GM19035 (cell line): ENCODE measurements at regions not wholly inside any gene's neighbourhood (a gene's known extent, or its start where the extent isn't known, plus 50 kb on each side); places are given as distances from the start of the nearest gene placed in this dataset.

Experiments used
- ATAC-seq: cut with Tn5 transposase; IDR thresholded peaks from one replicate; pipeline ENCODE4 v1.9.1; 2021; ENCODE audit not compliant: unreplicated experiment

DNA sequence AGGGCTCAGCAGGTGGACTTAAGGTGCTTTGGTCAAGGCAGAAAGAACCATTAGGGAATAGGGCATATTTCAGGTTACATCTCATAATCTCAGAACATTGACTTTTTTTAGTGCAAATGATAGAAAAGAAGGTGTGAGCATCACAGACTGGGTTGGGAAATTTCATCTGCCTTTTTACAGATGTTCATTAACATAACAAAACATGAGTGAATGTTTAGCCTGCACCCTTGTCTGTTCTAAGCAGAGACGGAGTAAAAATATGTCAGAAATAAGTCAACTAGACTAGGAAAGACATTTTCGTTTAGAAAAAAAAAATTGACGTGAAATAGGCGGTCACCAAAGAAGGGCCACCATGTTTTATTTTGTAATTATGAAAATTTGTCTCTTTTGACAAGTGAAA lies 127.5 kb upstream of the CDH13 start:
- no peak for ATAC-seq

DNA sequence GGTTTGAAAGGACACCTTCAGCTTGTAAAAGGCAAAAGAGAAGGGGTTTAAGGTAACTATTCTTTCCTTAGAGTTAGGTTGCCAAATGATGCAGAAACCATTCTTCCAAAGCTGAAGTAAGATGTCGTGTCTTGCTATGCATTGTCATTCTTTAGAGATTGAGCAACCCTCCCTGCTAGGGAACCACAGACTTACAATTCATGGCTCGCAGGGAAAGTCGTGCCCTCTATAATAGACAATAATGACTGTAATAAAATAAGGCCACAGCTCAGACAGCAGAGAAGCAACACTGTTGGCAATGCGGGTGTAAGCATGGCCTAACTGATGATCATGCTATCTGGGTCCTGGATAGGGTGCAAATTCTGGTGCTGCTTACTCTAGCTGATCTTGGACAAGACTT lies 129.6 kb upstream of the CDH13 start:
- no peak for ATAC-seq

DNA sequence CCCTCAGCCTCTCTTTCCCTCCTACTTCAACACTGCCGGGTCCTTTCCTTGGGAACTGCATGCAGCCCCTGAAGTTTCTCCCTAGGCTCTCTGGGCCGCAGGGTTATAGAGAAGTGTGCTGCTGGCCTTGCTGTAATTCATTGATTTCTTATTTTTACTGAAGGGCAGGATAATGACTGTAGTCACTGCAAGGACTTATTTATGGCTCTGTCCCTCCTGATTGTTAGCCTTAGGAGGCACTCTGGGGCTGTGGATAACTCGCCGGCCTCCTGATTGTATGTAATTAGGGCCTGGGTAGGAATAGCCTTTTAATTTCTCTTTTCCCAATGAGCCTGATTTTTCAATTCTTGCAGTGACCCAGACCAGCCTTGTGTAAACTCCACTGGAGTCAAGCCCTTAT lies 138.3 kb upstream of the CDH13 start:
- no peak for ATAC-seq

DNA sequence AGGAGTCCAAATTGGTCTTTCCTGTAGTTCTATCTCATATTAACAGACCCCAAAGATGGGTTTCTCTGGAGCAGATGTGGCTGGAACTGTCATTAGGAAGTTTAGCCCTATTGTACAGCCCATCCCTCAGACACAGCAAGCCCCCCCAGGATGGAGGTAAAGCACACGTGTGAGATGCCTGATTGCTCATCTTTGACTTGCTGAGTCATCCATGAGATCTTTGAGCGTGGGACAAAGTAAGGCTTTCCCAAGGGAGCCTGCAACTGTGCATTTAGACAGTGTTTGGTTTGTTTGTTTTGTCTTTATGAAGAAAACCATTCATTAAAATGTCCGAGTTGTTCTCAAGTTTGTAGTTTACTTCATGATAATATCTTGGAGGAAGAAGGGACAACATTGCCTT lies 145.3 kb upstream of the CDH13 start:
- ATAC-seq, result no peak

DNA sequence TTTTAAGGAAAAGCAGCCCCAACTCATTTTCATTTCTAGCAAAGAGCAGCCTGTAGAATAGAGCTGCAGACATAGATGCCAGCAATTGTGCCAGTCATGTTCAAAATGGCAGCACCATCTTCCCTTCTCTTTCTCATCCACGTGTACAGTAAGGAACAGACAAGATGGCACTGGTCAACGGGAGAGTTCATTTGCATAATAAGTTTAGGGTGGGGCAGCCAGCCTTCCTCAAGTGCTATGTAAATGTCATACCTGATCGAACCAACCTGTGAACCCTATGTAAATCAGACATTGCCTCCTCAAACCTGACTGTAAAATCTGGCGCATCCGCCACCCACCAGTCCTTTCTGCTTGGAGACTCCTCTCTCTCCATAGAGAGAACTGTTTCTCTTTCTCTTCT lies 150.0 kb upstream of the CDH13 start:
- ATAC-seq, result no peak

DNA sequence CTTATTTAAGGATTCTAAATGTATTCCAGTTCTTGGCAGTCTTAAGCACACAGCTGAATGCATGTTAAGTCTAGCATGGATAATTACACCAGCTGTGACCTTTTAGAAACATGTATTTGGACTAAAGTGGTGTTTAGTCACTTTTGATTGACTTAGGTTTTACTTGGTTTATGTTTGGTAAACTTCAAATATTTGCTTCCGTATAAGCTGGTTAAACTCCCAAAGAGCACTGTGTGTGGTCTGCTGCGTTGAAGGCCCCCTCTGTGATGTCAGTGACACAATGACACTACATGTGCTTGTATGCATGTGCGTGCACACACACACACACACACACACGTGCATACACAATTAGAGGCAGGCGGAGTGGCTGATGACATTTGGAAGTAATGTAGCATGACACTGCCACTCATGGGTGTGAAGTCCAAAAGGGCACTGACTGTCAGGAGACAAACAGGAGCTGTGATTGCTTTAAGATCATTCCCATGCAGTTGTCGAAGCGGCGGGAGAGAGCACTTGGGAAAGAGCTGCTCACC lies 156.1 kb upstream of the CDH13 start:
- ATAC-seq, result no peak

DNA sequence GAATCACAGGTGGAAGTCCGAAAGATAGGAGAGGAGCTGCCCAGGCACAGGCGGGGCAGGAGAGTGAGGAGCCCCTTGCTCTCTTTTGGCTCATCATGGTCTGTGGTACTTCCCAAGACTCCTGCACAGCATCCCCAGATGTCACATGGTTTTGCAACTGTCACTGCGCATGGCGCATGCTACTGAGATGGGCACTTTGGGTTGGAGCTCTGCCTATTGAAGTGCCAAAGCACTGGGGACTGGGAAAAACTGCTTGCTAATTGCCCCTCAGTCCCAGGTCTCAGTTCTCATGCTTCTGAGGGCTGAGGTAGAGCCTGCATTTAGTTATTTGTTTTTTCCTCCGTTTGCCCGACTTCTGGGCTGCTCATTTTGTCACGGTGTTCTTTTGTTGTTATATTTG lies 156.8 kb upstream of the CDH13 start:
- ATAC-seq, result no peak

DNA sequence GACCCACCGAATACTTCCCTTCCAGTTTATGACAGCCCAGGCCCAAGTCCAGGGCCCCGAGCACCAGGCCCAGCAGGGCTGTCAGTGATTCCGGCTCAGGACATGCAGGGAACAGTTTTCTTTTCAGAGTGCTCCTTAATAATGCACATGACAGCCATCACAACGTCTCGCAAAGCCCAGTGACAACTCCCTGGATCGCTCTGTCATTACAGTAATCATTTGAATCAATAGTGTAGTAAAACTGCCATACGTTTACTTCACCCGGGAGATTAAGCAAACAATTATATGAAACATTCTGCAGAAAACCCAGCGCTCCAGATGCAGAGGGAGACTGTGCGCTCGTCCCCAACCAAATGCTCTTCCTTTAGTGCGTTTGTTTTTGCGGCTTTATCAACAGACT lies 162.6 kb upstream of the CDH13 start:
- ATAC-seq, result no peak

DNA sequence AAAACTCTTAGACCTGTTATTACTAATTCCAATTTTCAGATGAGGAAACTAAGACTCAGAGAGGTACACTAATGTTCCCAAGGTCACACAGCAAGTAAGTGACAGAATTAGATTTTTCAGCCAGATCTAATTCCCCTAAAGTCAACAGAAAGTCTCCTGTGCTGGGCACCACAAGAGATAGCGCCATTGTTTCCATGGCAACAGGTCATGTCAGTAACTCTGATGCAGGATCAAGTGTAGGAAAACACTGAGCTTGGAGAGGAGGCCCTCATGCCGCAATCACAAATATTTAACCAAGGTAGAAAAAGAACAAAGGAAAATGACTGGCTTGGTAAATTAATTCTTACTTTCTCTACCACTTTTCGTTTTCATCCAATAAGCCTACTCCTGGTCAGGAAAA lies 166.0 kb upstream of the CDH13 start:
- ATAC-seq, result no peak

DNA sequence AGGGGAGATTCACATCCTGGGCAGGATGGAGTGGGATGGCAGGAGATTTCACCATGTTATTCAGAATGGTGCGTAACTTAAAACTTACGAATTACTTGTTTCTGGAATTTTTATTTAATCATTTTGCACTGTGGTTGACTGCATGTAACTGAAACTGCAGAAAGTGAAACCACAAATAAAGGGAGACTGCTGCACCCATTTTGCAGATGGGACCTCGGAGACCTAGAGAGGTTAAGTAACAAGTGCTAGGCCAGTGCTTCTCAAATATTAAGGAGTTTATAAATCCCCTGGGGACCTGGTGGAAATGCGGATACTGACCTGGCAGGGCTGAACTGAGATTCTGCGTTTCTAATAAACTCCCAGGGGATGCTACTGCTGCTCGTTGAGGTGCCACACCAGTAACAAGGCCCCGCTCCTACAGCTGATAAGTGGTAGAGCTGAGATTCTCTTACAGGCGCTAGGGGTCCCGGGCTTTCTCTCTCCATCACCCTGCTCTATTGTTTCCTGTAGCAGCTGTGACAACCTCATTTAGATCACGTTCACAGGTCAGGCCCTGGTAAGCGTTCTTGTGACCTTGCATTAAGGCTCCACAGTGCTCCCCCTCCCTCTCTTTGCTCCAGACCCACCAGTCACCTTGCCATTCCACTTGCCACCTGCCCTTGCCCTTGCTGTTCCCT lies 167.1 kb upstream of the CDH13 start:
- no peak for ATAC-seq

DNA sequence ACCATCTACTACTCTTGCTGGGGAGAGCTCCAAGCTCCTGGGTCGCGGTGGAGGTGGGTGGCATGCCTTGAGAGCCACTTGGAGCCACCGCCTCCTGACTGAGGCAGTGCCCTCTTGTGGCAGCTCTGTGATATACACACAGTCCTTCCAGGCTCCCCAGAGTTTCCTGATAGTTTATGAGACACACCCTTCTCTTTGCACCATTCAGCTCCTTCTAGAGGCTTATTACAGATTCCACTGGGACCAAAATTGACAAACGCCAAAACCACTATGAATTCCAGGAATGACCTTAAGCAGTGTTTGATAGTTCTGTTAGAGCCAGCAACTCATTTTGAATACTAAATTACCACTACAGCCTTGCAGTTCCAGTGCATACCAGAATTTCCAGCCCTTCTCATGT lies 170.1 kb upstream of the CDH13 start:
- ATAC-seq, result no peak

DNA sequence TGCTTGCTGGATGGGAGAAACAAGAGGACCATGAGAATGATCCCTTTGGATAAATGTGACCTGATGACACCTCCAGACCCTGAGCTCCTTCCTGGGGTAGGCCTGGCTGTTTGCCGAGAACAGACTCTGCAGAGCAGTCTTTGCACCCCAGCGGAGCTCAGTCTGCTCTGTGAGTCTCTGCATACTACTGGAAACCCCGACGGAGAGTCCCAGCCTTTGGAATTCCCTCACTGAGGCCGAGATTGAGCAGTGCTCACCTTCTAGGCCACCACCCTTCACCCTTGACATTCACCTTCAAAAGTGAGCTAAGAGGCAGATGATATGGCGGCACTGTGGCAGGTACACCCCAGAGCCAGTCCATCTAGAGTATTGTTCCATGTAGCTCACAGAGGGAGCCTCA lies 172.2 kb upstream of the CDH13 start:
- no peak for ATAC-seq

DNA sequence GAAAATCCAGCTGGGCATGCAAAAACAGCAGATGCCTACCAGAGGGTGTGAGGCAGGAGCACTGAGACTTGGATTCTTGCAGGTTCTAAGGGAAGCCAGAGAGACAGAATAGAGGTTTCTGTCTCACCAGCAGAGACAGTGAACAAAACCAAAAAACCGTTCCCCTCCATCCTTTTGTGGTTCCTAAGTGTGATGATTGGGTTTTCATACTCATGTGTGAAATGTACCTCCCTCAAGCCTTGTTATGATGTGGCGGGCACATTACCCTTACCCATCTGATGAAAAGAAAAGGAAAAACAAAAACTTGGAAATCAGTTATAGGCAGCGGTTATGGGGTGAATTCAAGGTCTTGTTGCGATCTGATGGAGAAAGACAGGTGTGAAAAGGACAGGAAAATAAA lies 172.6 kb upstream of the CDH13 start:
- no peak for ATAC-seq

DNA sequence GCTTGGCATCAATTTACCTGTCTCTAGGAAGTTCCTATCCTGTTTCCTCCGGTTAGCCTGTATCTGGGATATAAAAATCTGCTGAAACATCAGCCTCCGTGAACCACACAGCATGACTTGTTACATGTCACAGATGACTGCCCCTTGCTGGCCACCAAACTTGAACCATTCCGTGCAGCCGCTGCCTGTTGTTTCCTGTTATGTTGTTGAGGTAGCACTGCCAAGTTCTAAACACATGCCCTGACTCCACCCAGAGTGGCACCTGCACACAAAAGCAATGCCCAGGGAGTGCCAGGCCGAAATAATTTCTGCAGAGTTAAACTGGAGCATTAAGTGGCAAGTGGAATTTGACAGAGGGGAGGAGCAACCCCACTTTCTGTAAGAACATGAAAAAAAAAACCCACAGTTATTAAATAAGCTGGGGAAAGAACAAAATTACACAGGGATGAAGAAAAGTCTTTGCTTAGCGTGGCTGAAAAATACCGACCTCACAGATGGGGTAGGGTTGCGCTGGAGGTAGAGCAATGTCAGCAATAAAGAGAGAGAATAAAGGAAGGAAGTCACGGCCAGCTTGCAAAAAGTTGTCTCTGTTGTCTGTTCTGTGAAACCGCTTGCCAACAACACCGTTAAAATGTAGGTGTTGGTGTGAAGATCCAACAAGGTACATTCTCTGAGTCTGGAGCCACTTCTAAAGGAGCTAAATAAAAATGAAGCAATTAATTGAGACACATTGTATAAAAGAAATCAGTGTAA lies 174.6 kb upstream of the CDH13 start:
- ATAC-seq, result no peak

DNA sequence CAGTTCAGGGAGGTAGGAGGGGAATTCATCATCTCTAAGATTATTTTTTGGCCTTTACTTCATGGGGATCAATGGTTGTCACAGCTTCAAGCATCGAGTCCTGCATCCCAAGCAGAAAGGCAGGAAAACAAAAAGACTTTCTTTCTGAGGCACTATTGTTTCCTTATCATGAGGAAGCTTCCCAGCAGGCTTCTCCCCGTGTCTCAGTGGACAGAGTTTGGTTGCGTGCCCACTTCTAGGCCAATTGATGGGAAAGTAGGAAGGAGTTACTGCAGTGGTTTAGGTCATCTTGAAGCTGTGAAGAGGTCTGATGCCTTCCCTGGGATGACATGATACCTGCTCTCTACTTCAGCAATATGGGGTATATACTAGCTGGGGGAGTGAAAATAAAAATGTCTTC lies 175.3 kb upstream of the CDH13 start:
- no peak for ATAC-seq

DNA sequence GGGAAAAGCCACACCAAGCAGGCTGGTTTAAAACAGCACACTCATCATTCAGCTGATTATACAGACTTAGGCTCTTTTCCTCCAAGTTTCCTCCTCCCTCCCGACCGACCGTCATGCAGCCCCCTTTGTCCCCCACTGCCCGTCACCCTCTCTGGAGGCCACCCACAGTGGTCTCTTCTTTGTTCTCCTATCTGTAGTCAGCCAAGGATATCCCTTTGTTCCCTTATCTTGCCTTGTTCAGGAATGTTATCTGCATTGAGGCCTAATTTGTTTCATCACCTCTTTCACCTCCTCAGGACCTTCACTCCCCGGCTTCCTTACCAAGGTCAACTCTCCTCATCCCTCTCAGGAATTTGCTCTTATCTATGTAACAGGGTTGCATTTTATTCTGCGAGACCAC lies 186.4 kb upstream of the CDH13 start:
- ATAC-seq, result no peak

DNA sequence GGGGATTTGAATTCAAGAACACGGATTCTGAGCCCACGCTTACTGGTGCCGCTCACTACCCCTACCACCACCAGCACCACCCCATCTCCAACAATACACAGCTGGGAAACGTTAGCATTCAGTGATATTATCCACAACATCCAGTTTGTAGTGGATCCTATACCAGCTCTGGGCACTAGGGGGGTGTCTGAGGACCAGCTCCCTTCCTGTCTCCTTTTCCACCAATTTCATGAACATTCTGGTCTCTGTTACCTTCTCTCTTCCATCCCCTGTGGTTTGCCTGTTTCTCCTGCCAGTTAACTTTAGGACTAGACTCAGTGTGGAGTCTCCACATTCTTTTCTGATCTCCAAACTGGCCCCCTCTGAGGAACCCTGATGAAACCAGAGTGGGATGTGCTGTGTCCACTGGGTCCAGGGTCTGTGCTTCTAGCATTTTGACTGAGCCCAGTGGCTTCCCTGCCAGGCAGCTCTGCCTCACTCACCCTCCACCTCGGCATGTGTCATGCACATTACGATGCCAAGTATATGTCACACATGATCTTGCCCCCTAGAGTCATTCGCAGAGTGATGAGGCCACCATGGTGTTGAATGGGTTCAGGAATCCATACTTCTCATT lies 187.0 kb upstream of the CDH13 start:
- ATAC-seq, result no peak

DNA sequence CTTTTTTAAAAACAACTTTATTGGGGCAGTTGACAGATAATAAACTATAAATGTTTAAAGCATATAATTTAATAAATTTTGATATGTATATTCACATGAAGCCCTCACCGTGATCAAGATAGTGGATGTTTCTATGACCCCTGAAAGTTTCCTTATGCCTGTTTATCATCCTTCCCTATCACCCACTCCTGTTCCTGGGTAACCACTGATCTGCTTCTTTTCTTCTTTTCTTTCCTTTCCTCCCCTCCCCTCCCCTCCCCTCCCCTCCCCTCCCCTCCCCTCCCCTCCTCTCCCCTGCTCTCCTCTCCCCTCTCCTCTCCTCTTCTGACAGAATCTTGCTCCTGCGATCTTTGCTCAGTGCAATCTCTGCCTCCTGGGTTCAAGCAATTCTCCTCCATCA lies 193.7 kb upstream of the CDH13 start:
- no peak for ATAC-seq

DNA sequence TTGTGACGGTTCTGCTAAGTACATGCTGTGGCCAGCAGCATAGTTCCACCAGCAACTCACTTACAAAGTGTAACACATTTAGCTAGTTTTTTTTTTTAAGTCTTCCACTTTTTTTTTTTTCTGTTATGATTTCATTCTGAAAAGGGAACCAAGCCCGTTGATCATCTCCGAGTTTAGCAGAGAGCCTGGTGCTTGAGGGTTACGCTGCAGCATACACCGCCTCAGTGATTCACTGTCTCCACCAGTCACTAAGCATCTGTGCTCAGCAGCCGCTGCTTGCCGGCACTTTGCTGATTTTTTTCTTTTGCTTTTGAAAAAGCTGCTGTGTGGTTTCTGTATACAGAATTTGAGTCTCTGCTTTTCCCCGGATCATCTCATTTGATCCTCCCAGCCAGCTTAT lies 194.5 kb upstream of the CDH13 start:
- no peak for ATAC-seq

DNA sequence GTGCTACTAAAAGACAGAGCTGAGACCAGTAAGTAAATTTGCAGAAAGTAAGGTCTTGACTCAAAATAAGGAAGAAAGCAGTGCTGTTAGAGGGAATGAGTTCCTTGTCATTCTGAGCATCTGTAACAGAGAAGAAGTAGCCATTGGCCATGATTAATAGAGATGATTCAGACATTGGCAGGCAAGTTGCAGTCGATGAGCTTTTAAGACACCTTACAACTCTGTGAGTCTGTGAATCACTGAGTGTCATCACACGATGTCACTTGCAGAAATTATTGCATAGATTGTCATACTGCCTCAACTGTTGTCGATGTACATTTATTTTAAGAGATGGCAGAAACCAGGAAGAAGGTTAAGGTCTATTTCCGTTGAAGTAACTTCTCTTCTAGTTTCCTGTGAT lies 201.1 kb upstream of the CDH13 start:
- ATAC-seq, result no peak

DNA sequence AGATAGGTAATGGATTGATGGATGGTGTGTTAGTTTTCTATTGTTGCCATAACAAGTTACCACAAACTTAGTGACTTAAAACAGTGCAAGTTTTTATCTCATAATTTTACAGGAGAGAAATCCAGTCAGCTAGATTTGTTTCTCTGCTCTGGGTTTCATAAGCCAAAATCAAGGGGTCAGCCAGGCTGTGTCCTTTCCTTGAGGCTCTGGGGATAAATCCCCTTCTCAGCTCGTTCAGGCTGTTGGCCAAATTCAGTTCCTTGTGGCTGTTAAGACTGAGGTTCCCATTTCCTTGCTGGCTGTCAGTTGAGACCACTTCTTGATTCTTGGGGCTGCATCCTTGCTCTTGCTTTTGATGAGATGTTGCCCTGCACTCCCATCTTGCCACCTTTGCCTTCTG lies 204.9 kb upstream of the CDH13 start:
- ATAC-seq, result no peak

DNA sequence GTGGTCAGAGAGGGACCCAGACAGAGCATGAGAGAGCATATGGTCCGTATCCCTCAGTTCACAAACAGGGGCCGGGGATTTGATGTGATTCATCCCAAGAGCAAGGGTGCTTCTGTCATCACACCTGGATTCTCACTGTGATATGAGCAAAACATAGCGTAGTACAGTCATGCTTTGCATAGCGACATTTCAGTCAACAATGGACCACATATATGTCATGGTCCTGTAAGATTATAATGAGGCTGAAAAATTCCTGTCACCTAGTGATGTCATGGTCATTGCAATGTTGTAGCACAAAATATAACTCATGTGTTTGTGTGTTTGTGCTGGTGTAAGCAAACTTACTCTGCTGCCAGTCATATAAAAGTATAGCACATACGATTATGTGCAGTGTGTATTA lies 207.4 kb upstream of the CDH13 start:
- ATAC-seq, result no peak
